ENCODE measurements at regions not wholly inside any gene's neighbourhood (a gene's known extent, or its start where the extent isn't known, plus 50 kb on each side); places are given as distances from the start of the nearest gene placed in this dataset.

- no peak for TF ChIP-seq CTCF (conservative IDR thresholded peaks at IDR 0.05; ENCODE audit: low read length)
- no peak for TF ChIP-seq EZH2phosphoT487 (IDR thresholded peaks at IDR 0.05; ENCODE audit: borderline replicate concordance)
Measured at GRCh38 chr4:31275906-31276305, 555.7 kb downstream of the PCDH7 start.

Measured in Loucy (cell line).